Dendritic cell treated with granulocyte-macrophage colony-stimulating factor and Interleukin-4, amounts not matched to agents 40 ng/mL and 50 ng/mL, for 4 days (primary cell): ENCODE measurements at regions not wholly inside any gene's neighbourhood (a gene's known extent, or its start where the extent isn't known, plus 50 kb on each side); places are given as distances from the start of the nearest gene placed in this dataset.

ENCODE experiments used
- H3K27ac Mint-ChIP-seq: one replicate; pipeline ENCODE4 v1.8.0; 2022; ENCODE audit warnings: mild to moderate bottlenecking, mixed read lengths
- H3K27me3 Mint-ChIP-seq: one replicate; pipeline ENCODE4 v1.8.0; 2022; ENCODE audit warnings: mild to moderate bottlenecking, mixed read lengths
- H3K36me3 Mint-ChIP-seq: one replicate; pipeline ENCODE4 v1.8.0; 2022; ENCODE audit warnings: low read depth, mixed read lengths
- H3K4me1 Mint-ChIP-seq: one replicate; pipeline ENCODE4 v1.8.0; 2022; ENCODE audit warnings: low read depth, mixed read lengths
- H3K4me3 Mint-ChIP-seq: one replicate; pipeline ENCODE4 v1.8.0; 2022; ENCODE audit warnings: mild to moderate bottlenecking, moderate library complexity, mixed read lengths
- H3K9me3 Mint-ChIP-seq: one replicate; pipeline ENCODE4 v1.8.0; 2022; ENCODE audit warnings: mixed read lengths
- intact Hi-C: fragments of 100-400 bp; cut with micrococcal nuclease; formaldehyde crosslinking; loops from one replicate; pipeline ENCODE4 v1.15.0; 2022

GRCh38 chr5:32494827-32495226 lies 50.3 kb upstream of the ZFR start:
- no peaks in the 10 kb centered on the region for H3K9me3 Mint-ChIP-seq
- intact Hi-C loops: loop anchor here (5.0 kb wide), 1 partner anchor 117 kb away; no protein-coding TSS in a partner anchor
- H3K27me3 Mint-ChIP-seq: peaks cover 1% of the 10 kb centered on the region
- H3K36me3 Mint-ChIP-seq: no peaks in the 10 kb centered on the region
- peaks cover 18% of the 10 kb centered on the region for H3K4me1 Mint-ChIP-seq
- no peak overlapping the region for H3K27ac Mint-ChIP-seq
- H3K4me3 Mint-ChIP-seq: no peak overlapping the region
